ENCODE measurements at regions not wholly inside any gene's neighbourhood (a gene's known extent, or its start where the extent isn't known, plus 50 kb on each side); places are given as distances from the start of the nearest gene placed in this dataset.

- Histone ChIP-seq H3K4me2 (ENCODE audit: control insufficient read depth, extremely low read depth, insufficient read depth, low read depth, low read length) (peak overlapping the region; percentile 73), H3K9ac (ENCODE audit: control insufficient read depth, extremely low read depth, insufficient read depth, low read length) (peak overlapping the region; percentile 18), H3K4me1 (ENCODE audit: control insufficient read depth, extremely low read depth, insufficient read depth, low read length) (peaks cover 20% of the 10 kb centered on the region), H3K9me1 (ENCODE audit: control insufficient read depth, extremely low read depth, insufficient read depth, low read length) (no peaks in the 10 kb centered on the region), H3K36me3 (ENCODE audit: control insufficient read depth in 2 of 2, extremely low read depth in 1 of 2, insufficient read depth in 2 of 2, low read length in 2 of 2) (no peaks in the 10 kb centered on the region), H3K27ac (ENCODE audit: control insufficient read depth, insufficient read depth, low read length) (peak overlapping the region; percentile 77), H3K4me3 (ENCODE audit: control insufficient read depth in 2 of 3, extremely low read depth in 1 of 3, insufficient read depth in 2 of 3, low read depth in 1 of 3, low read length in 3 of 3) (no peak overlapping the region), H4K20me1 (ENCODE audit: control insufficient read depth, extremely low read depth, insufficient read depth, low read length) (no peaks in the 10 kb centered on the region), H3K27me3 (ENCODE audit: control insufficient read depth, extremely low read depth, insufficient read depth, low read length) (no peaks in the 10 kb centered on the region), H3K9me3 (ENCODE audit: control insufficient read depth, low read depth, low read length) (no peaks in the 10 kb centered on the region), H3K79me2 (ENCODE audit: control insufficient read depth, insufficient read depth, low read length) (no peaks in the 10 kb centered on the region), H2AFZ (ENCODE audit: control insufficient read depth, low read length) (peak overlapping the region; percentile 84)
- TF ChIP-seq CTCF (optimal IDR thresholded peaks at IDR 0.05 in 1 of 3, IDR thresholded peaks at IDR 0.05 in 1 of 3, conservative IDR thresholded peaks at IDR 0.05 in 1 of 3; ENCODE audit: extremely low read depth in 1 of 3, insufficient read depth in 2 of 3, low read length in 3 of 3) (no peak), EZH2 (IDR thresholded peaks at IDR 0.05; ENCODE audit: low read length) (no peak)
- DNase-seq (ENCODE audit: low read depth, low spot score): peak; percentile 91
- peak; percentile 96 for FAIRE-seq
- dilution Hi-C loops (cut with MboI; ENCODE audit: extremely low pct_ligation_motif_present, low sequenced_read_pairs): no loop called here
These were observed 592.9 kb upstream of the NRP1 start for GRCh38 chr10:33927347-33927746.

- dilution Hi-C loops (cut with MboI; ENCODE audit: extremely low pct_ligation_motif_present, low sequenced_read_pairs): no loop called here
- no peak for TF ChIP-seq CTCF (optimal IDR thresholded peaks at IDR 0.05 in 1 of 3, IDR thresholded peaks at IDR 0.05 in 1 of 3, conservative IDR thresholded peaks at IDR 0.05 in 1 of 3; ENCODE audit: extremely low read depth in 1 of 3, insufficient read depth in 2 of 3, low read length in 3 of 3)
- no peak for TF ChIP-seq EZH2 (IDR thresholded peaks at IDR 0.05; ENCODE audit: low read length)
- peaks cover 9% of the 10 kb centered on the region for H3K4me1 ChIP-seq (ENCODE audit: control insufficient read depth, extremely low read depth, insufficient read depth, low read length)
- FAIRE-seq (peak; percentile 9), DNase-seq (ENCODE audit: low read depth, low spot score) (no peak)
- no peak overlapping the region for H3K4me2 ChIP-seq (ENCODE audit: control insufficient read depth, extremely low read depth, insufficient read depth, low read depth, low read length)
- no peaks in the 10 kb centered on the region for H3K36me3 ChIP-seq (ENCODE audit: control insufficient read depth in 2 of 2, extremely low read depth in 1 of 2, insufficient read depth in 2 of 2, low read length in 2 of 2)
- no peak overlapping the region for H2AFZ ChIP-seq (ENCODE audit: control insufficient read depth, low read length)
- no peaks in the 10 kb centered on the region for H4K20me1 ChIP-seq (ENCODE audit: control insufficient read depth, extremely low read depth, insufficient read depth, low read length)
- H3K27ac ChIP-seq (ENCODE audit: control insufficient read depth, insufficient read depth, low read length): no peak overlapping the region
- H3K79me2 ChIP-seq (ENCODE audit: control insufficient read depth, insufficient read depth, low read length): no peaks in the 10 kb centered on the region
- H3K9me3 ChIP-seq (ENCODE audit: control insufficient read depth, low read depth, low read length): no peaks in the 10 kb centered on the region
- no peaks in the 10 kb centered on the region for H3K9me1 ChIP-seq (ENCODE audit: control insufficient read depth, extremely low read depth, insufficient read depth, low read length)
- H3K4me3 ChIP-seq (ENCODE audit: control insufficient read depth in 2 of 3, extremely low read depth in 1 of 3, insufficient read depth in 2 of 3, low read depth in 1 of 3, low read length in 3 of 3): no peak overlapping the region
- no peak overlapping the region for H3K9ac ChIP-seq (ENCODE audit: control insufficient read depth, extremely low read depth, insufficient read depth, low read length)
- H3K27me3 ChIP-seq (ENCODE audit: control insufficient read depth, extremely low read depth, insufficient read depth, low read length): no peaks in the 10 kb centered on the region
These were observed 587.6 kb upstream of the NRP1 start for GRCh38 chr10:33921970-33922605.

Measured in keratinocyte (primary cell).